HG03439 (cell line): ENCODE measurements at regions not wholly inside any gene's neighbourhood (a gene's known extent, or its start where the extent isn't known, plus 50 kb on each side); places are given as distances from the start of the nearest gene placed in this dataset.
"Not testable (repeated sequence)": the region's sequence is repeated elsewhere in the genome, so short reads cannot be mapped to it uniquely, and the experiment has no call there.

ENCODE experiments used
- ATAC-seq: cut with Tn5 transposase; IDR thresholded peaks from one replicate; pipeline ENCODE4 v1.9.1; 2021; ENCODE audit warnings: mild to moderate bottlenecking, moderate library complexity; ENCODE audit not compliant: unreplicated experiment

DNA sequence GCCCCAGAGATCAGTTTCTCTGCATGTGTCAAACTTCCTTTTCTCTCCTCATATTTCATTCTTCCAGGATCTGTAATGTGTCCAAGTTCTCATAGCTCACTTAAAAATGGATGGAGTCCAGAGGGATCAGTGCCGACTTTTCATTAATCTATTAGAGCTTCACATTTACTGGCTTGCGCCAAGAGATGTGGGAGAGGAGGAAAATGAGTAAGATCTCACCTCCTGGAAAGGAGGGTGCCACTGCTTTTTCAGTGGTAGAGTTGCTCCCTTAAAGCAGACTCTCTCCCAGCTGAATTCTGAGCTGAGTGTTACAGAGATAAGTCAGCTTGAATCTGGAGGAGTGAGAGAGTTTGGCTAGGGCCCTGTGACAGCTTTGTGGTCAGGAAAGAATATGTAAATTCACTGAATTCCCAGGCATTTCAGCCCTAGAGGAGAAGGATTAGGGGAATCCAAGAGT lies 175.9 kb downstream of the SOX4 start:
- no peak for ATAC-seq

DNA sequence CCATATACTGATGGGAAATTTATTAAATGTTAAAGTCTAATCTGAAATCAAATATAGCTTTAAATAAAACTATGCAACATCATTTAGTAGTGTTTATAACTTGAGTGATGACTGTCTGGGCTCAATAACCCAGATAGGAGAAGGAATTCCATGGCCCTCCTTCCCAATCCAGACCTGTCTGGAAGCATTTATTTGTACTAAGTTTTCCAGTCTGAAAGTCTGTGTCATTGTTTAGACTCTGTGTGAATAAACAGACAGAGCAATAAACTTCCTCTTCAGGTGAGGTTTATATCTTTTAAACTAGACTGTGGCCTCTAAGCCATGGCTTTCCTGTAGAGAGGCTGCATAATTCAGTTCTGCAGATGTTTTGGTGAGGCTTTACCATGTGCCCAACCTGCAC lies 176.4 kb downstream of the SOX4 start:
- ATAC-seq, result no peak

DNA sequence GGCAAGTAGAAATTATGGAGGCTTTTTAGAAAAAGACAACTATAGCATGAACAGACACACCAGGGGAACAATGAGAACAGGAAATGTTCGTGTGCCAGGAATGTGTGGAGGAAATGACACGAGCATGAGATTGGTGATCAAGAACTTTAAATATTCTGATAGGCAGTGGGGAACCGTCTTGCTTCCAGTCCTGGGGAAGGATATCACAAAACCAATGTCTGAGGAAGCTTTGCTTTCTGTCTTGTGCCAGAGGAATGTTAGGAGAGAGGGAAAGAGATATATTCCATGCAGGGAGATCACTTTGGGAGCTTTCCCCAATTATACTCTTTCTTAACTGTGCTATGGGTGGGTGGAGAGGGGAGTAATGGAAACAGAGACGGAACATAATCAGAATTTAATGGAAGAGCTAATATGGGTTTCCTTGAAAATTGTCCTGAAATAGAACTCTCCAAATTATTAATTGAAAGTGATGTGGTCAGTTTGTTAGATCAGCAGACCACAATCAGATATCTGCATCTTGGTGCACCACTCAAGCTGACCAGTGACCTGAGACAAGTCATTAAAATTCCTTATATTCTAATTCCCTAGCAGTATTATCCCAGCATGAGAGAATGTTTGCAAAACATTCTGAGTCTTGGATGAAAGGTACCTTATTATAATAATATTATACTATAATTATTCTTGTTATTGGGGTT lies 178.2 kb downstream of the SOX4 start:
- ATAC-seq, result no peak

DNA sequence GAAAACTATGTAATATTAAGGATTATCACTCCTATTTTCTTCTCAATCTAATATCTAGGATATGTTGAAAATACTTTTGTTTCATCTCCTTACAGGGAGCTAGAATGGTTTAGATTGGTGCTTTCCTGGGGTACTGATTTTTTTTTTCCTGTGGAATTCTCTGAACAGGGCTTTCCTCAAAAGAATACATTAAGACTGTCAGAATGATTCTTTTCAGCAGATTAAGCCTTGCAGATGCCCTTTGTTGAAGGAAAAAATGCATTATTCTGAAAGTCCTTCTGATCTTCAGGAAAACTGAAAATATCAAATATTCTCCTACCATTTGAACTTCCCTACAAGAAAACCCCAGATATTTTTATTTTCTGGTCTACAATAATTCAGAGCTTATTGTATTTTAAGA lies 178.9 kb downstream of the SOX4 start:
- ATAC-seq, result no peak

DNA sequence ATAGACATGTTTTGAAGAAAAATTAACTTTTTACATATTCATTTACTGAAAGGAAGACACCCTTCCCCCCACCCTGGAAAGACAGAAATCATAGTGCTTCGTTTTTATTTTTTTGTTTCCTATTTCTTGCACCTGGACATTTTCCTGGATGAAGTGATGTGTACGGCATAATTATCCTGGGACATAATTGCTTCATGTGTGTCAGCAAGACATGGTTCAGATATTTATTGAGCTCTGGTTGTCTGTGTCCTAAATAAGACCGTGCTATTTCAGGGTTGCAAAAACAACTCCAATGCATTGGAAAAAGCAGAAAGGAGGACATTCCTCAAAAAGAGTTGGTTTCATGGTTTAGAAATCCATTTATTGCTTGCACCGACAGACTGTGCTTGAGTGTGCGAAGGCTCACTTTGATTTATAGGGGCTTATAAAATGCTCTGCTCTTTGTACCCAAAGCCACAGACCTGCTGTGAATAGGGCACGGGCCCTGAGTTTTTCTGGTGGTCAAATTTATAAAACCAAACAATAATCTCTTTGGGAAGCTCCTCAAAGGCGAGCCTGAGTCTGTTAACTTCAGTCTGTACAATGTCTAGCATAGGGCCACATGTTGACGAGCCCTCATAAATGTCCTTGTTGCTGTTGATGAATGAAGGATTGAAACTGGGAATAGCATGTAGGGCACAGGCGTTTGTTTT lies 179.5 kb downstream of the SOX4 start:
- no peak for ATAC-seq

DNA sequence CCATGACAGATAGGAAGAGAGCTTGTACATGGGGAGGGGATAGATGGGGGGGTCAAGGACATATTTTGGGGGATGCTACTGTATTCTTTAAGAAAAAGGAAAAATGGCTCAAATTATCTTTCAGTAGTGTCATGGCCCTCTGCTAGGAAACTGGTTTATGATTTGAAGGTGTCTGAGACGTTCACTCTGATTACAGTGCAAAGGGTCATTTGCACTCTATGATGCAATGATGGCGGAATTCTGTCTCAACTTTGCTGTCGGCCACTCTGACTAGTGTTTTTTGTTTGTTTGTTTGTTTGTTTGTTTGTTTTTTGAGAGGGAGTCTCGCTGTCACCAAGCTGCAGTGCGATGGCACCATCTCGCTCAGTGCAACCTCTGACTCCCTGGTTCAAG lies 180.0 kb downstream of the SOX4 start:
- ATAC-seq, result no peak

DNA sequence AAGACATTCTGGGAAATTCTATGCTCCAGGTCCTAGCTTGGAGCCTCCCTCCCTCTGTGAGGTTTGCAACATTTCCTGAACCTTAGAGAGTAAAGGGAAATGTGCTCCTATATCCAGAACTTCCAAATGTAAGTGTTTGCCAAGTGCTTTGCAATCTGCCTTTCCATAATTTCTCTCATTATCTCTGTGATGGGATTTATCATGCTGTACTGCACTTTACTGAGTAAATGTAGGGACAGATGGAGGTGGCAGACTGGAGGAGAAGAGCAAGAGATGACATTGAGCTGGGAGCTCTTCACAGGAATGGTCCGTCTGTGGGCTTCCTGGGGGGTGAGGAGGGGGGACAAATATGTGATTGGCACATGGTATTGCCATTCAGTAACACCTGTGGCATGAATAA lies 184.3 kb downstream of the SOX4 start:
- ATAC-seq, result no peak

DNA sequence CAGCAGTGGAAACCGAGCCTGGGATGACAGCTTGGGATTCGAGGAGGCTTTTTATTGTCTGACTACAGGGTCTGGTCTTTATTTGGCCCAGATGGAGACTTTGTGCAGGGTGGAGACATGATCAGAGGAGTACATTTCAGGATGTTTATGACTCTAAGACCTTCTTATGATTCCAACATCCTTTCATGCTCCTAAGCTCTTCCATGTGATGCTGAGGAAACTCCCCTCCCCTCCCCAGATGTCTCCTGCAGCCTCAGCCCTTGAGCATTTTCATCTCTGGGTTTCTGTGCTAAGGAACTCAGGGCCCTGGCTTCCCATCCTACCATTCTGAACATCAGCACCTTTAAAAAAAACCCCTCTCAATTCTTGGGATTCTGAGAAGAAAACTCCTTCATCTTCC lies 186.6 kb downstream of the SOX4 start:
- ATAC-seq, result no peak

DNA sequence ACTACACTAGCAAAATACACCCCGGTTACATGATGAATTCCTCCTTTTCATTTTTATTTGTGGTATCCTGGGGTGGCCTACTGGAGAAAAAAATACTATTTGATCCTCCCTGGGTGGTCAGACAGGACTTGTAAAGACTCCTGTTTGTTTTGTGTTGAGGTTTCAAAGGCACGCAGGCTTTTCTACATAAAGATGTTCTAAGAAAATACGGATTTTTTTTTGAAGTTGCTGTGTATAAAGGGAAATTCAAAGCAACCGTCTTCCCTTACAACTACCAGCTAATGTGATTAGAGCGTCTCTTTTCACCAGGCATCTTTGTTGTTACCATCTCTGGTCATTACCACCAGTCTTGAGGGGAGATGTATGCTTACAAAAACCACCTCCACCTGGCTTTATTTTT lies 187.1 kb downstream of the SOX4 start:
- no peak for ATAC-seq

DNA sequence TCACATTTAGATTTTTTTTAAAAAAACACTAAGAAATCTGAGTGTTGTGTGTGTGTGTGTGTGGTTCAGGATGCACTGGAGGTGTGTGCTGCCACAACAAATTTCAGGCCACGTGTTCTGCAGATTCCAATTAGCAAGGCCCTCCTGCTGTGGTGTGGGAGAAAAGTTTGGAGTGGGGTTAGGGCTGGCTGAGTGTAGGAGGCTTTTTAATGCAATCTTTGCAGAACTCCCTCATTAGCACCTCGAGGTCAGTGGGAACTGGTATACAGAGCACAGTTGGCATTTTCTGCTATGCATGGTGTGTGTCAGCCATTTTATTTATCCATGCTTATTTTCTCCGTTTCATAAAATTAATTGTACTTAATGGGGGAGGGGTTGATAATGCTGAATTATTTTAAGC lies 187.6 kb downstream of the SOX4 start:
- ATAC-seq, result no peak

DNA sequence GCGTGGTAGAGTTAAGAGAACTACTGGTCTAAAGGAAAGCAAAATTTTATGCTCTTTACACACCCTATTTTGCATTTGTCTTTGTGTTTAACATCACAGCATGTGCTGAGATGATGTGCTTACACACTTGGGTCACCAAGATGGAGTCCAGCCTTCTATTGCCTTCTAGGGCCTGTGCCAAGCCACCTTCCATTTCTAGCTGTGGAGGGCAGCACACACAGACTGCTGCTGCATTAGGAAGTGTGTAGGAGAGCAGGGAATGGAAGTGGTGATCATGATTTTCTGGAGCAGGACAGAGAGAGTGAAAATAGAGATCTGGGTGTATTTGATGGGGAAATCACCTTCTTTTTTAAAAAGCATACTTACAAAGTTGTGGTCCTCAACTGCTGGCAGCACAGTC lies 191.6 kb downstream of the SOX4 start:
- no peak for ATAC-seq

DNA sequence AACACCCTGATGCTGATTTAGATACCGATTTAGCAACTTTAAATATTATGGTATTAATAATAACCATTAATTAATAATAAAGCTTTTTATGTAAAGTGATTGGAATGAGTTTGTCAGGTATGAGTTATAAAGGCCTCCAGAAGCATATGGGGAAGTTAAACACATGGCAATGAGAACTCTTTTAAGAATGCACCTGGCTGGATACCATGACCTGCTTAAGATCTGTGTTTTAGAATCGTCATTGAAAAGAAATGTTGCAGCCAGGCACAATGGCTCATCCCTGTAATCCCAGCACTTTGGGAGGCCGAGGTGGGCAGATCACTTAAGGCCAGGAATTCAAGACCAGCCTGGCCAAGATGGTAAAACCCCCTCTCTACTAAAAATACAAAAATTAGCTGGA lies 197.5 kb downstream of the SOX4 start:
- ATAC-seq, result no peak

DNA sequence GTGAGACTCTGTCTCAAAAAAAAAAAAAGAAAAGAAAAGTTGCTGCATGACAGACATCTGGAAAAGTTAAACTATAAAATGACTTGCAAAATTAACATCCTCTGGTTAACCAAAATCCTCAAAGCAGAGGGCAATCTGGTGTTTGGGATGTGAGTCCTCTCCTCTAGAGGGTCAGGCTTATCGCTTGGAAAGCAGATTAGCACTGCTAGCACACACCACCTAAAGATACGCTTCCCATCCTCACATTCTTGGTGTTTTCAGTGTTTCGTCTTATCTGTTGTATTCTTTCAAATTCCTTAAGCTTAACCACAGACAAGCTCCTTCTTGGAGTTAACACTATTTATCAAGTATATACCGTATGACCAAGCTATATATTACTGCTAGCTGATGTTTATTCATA lies 198.0 kb downstream of the SOX4 start:
- no peak for ATAC-seq

DNA sequence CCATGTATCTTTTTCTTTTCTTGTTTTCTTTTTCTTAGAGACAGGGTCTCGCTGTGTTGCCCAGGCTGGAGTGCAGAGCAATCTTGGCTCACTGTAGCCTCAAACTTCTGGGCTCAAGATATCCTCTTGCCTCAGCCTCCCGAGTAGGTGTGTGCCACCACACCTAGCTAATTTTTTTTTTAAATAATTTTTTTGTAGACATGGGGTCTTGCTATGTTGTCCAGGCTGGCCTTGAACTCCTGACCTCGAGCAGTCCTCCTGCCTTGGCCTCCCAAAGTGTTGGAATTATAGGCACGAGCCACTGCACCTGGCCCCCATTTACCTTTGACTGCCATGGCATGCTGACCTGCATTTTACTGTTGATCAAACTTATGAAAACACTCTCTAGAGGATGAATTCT lies 198.6 kb downstream of the SOX4 start:
- ATAC-seq, result no peak

DNA sequence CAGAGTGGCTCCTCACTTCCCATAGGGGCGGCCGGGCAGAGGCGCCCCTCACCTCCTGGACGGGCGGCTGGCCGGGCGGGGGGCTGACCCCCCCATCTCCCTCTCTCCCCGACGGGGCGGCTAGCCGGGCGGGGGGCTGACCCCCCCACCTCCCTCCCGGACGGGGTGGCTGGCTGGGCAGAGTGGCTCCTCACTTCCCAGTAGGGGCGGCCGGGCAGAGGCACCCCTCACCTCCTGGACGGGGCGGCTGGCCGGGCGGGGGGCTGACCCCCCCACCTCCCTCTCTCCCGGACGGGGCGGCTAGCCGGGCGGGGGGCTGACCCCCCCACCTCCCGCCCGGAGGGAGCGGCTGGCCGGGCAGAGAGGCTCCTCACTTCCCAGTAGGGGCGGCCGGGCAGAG lies 203.4 kb downstream of the SOX4 start:
- ATAC-seq, result not testable (repeated sequence)

DNA sequence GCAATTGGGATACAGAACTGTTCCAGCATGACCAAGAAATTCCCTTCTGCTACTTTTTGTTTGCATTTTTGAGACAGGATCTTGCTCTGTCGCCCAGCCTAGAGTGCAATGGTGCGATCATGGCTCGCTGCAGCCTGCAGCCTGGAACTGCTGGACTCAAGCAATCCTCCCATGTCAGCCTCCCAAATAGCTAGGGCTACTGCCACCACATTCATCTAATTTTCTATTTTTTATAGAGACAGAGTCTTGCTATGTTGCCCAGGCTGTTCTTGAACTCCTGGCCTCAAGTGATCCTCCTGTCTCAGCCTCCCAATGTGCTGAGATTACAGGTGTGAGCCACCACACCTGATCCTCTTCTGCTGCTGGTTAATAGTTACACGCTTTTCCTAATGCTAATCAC lies 204.9 kb downstream of the SOX4 start:
- ATAC-seq, result no peak

DNA sequence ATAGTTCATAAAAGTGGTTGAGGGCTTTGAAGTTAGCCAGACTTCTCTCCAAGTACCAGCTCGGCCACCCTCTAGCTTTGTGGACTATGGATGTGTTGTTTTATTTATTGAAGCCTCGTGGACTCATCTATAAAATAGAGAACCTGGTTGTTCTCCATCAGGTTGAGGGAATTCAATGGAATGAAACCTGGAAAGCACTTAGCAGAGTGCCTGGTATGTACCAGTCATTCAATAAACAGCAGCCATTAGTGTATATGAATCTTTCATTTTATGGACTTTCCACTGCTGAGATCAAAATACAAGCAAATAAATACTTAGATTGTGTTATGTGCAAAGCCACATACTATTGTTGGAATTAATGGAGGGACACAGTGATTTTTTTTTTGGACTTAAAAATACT lies 206.8 kb downstream of the SOX4 start:
- ATAC-seq, result no peak

DNA sequence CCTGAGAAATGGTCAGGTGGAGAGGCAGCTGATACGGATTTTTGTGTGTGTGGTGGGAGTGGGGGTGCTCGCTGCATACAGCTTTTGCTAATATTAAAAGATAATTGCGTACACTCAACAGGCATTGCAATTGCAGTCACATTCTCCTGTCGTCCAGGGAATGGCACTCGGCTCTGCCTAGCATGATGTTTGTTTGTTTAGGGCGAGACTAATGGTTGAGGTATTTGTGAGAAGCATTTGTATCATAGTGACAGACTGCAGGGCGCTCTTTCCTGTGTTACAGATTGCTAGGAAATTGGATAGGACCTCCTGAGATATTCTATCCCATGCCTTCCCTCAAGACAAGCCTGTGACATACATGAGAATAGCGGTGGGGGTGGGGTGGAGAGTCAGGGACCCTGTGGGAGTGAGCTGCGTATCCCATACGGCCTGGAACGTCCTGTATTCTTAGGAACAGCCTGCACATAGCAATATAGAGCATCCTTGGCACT lies 207.4 kb downstream of the SOX4 start:
- ATAC-seq, result no peak

DNA sequence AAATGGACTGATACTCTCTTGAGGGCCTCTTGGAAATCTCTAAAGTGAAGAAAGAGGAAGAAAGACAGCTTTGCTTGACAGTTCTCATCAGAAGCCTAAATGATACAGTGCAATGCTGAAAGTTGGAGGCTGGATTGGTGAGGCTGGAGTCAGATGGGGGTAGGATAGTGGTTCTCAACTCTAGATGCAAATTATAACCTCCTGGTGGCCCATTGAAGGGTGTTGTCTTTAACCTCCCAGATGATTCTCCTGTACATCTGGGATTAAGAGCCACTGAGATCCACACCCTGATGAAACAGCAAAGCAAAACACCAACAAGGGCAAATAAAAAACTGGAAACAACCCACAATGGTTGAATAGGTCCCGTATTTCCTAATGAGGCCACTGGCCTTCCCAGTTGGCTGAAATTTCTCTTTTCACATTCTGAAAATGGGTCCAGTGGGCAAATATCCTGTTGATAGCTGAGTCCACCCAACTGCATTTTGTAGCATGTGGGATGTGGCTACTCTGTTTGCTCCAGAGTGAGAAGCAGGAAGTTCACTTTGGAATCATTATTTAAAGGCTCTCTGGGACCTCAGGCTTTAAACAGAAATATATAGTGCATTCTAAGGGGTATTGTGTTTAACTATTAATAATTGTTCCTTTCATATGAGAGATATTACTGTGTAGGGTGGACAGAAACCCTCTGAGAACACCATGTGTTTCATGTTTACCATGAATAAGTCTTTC lies 208.1 kb downstream of the SOX4 start:
- no peak for ATAC-seq

DNA sequence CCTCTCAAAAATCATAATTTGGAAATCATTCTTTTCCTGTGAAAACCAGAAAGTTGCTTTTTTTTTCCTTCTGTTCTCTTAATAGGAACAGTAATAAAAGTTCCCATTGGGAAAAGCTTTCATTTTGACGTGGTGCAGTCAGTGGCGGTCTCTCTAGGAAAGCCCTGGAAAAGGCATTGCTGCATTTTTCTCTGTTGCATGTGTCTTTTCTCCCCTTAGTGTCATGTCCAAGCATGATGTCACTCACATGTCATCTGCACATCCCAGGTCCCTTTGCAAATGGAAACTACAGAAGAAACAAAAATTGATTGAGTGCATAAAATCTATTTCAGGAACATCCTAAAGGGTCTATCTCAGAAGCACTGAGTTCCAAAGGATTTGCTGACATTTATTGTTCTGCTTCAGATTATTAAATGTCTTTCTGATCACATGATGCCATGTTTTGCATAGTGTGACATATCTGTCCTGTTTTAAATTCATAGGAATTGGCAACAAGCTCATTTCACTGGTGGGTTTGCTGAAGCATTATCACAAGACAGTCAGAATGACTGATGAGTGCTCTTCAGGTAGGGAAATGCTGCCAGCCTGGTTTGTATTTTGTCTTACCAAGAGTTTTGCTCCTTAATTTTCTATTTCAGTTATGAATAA lies 208.7 kb downstream of the SOX4 start:
- ATAC-seq, result no peak

DNA sequence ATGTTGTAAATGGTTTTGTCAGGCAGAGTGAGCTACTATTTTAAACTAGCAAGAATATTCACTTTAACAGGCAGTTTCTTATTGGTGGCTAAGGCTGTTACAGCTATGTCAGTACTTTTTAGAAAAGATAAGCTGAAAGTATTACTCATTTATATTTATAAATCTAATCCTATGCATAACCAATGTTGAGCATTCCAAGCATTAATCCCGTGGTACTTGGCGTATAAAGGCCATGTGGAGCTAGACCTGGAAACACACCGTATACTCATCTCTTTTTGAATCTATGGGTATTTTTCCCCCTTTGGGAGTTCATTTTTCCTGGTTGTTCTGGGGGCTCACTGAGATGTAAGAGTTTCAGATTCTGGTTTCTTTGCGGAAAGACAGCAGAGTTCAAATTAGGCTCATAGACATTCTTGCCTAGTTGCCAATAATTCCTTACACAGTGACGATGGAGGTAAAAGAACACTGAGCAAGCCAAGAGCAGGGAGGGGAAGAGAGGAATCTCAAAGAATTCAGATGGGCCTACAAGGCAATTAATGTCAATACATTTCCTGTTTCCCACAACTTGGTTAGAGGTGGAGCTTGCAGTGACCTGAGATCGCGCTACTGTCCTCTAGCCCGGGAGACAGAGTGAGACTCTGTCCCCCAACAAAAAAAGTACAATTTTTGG lies 211.5 kb downstream of the SOX4 start:
- ATAC-seq, result no peak
